GM21526 (cell line): ENCODE measurements at regions not wholly inside any gene's neighbourhood (a gene's known extent, or its start where the extent isn't known, plus 50 kb on each side); places are given as distances from the start of the nearest gene placed in this dataset.
"Not testable (repeated sequence)": the region's sequence is repeated elsewhere in the genome, so short reads cannot be mapped to it uniquely, and the experiment has no call there.

Source experiments
- ATAC-seq: cut with Tn5 transposase; IDR thresholded peaks from one replicate; pipeline ENCODE4 v1.9.1; 2021; ENCODE audit warnings: moderate library complexity; ENCODE audit not compliant: unreplicated experiment, low FRiP score

DNA sequence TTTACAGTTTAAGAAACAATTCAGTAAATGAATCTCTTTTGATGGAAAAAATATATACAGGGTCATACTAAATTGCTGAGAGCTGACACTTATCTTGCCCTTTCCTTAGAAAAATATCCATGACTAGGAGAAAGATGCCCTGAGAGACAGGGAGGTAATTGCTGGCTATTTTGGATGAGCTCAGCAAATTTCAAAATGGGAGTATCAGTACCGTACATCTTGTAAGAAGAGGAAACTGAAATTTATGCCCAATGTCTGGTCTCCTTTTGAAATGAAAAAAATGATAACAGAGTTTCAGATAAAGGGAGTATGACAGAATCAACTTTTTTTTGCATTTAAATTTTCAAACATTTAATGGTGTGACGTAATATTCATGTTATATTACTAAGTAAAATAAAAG is 415.8 kb upstream of the CDH10 start:
- ATAC-seq: no peak

DNA sequence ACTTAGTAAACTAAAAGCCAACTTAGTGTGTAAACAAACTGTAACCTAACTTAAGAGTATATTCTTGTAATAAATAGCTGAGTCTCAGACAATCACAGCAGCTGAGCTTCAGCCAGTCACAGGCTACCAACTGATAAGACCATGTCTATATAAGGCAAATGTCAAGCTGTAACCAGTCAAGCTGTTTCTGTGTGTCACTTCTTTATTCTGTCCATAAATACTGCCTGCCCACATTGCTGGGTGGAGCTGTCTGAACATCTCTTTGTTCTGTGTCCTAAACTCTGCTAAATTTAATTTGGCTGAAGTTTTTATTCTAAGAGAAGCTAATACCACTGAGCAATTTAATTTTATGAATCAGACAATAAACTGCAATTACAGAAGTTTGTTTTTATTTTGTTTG is 412.1 kb upstream of the CDH10 start:
- ATAC-seq: no peak

DNA sequence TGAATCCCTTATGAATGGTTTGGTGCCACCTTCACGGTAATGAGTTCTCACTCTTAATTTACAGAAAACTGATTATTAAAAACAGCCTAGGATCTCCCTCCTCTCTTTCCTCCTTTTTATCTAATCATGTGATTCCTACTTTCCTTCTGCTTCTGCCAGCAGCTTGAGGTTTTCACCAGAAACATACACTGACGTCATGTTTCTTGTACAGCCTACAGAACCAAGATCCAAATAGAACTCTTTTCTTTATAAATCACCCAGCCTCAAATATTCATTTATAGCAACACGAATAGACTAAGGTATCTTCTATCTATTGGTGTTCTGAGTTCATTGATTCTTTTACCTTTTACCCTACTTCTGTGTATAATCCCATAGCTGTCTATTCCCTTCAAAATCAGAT is 388.9 kb upstream of the CDH10 start:
- ATAC-seq: no peak

DNA sequence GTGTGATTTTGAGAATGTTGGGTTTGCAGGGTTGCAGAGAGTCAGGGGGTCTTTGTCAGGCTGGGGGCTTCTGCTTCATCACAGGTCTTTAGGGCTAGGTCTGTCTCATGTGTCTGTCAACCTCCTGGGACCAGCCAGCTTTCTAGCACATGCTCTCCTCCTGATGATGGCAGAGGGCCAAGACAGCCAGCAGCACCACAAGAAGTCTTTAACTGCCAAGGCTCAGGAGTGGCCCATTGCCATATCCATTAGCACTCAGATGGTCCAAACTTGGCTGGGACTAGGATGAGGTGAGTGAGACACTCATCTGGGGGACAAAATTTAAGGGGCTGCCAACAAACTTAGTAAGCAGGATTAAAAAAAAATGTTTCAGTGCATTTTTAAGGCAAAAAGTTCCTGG is 384.2 kb upstream of the CDH10 start:
- ATAC-seq: no peak

DNA sequence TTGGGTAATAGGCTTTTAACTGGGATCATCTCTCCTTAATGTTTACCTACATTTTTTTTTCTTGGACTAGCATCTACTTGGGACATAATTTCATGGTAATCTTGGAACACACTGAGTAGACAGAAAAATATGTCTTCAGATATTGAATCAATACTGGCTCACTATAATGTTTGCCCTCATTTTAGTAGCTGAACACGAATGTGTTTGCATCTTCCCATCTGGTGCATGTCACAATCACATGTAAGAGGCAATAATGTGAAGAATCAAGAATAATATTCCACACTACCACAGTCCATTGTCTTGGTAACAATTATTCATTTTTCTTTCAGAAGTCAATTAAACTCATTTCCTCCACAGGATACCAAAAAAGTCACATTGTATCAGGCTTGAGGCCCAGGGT is 382.7 kb upstream of the CDH10 start:
- no peak for ATAC-seq

DNA sequence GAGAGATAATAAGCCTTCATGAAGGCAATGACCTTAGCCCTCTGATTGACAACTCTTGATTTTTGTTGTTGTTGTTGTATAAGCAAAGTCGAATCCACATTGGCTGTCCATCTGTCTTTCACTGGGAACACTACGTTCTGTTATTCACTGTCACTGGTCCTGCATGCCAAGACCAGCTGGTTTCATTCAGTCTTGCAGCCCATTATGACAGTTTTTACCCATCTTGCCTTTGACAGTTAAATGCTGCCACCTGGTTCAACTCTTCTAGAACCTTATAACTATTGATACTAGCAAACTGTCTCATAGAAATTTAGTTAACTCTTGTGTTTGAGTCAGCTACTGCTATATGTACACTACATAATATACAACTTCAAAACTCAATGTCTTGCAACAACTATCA is 382.3 kb upstream of the CDH10 start:
- ATAC-seq: no peak

DNA sequence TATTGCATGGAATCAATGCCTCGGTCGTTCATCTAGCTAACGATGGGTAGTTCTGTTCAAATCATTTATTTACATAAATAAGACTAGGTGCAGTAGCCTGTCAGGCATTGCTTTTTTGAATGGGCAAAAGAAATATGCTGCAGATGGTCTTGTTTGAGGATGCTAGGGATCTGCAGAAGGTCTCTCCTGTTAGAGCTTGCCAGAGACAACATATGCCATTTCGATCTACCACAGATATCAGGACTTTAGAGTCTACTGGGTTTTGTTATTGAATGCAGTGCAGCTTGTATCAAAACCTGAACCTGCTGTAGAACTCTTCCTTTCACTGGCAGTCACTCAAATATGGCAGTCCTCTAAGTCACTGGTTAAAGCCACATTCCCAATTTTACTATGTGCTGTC is 381.1 kb upstream of the CDH10 start:
- no peak for ATAC-seq

DNA sequence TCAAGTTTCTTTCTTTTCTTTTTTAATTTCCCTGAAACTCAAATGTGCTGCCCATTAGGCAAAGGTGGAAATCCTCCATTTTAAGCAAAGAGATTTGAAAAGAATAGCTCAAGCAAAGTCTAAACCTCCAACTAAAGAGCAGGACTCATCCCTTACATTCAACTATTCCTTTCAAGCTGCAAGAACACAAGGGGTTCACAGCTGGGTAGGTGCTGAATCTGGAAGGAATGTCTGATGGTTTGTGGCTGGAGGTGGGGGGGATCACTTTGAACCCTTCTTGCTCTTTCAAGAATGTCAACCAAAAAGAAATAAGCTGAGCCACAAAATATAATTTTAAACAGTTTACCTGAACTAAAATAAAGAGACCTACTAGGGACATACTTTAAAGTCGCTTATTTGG is 375.7 kb upstream of the CDH10 start:
- ATAC-seq: no peak

DNA sequence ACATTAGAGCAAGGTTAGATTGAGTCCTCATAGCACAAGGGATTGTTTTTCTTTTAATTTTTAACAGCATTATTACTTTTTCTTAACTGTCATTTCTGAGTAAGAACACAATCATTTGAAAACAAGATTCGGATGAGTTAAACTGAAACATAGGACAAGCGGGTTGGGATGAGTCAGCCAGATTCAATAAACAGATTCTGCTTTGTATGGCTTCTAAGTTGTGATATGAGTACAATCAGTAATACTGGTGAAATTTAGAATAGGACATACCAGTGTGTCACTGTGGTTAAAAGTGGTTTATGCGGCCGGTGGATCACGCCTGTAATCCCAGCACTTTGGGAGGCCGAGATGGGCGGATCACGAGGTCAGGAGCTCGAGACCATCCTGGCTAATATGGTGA is 364.3 kb upstream of the CDH10 start:
- ATAC-seq: no peak

DNA sequence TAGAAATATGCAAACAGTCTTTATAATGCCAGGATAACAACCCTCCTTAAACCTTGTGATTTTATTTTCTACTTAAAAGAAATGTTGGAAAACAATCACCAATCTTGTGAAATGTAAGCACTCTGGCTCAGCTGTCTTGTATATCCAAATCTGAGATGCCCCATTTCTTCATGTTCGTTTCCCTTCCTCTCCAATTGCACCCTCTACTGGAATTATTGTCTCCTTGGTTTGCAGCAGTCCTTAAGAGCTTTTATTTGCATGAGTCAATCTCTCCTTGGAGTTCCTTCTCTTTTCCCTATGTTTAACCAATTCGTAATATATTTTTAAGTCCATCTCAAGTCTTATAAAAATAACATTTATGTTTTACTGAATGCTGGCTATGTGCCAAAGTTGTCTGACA is 362.0 kb upstream of the CDH10 start:
- ATAC-seq: no peak

DNA sequence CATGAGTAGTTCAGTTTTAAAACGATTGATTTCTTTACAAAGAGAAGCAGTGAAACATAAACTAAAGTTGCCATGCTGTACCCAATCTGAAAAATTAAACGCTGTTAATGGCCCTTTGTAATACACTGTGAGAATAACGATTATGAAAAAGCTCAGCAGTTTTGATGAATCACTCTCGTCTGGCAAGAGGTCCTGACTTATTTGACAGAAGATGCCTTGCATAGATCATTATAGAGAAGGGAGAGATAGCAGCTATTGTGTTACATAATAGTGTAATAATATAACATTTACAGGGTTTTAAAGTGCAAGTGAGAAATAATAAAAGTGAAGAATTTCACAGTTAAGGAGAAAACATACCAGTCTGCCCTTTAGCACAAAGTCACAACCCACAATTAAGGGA is 361.5 kb upstream of the CDH10 start:
- no peak for ATAC-seq

DNA sequence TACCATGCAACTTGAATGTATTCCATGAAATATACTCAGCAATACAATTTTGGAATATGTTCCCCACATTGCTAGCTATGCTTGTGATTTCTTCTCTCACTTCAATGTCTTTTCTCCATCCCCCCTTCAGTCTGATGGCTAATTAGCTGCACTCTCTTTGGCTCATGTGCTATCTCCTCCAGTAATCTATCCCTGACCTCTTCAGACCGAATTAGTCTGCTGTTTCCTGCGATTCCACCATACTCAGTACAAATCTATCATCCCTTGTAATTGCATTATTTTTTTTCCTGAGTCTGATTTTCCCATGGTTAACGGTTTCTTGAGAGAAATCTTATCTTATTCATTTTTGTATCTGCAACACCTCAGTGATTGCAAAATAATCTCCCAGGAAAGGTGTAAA is 360.7 kb upstream of the CDH10 start:
- no peak for ATAC-seq

DNA sequence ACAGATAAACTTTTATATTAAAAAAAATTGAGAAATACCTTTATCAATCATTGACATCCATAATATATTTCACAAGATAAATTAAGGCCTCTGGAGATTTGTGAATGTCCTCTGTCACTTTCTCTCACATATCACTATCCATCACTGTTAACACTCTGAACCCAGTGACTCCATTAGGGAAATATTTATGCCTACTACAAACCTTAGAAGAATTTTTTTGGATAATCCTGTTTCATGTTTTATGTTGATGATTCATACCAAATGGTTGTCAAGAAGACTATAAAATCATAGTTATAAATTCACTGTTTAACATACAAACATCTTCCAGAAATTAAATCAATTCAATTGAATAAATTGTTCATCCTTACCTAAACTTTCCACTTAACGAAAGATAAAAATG is 357.6 kb upstream of the CDH10 start:
- no peak for ATAC-seq

DNA sequence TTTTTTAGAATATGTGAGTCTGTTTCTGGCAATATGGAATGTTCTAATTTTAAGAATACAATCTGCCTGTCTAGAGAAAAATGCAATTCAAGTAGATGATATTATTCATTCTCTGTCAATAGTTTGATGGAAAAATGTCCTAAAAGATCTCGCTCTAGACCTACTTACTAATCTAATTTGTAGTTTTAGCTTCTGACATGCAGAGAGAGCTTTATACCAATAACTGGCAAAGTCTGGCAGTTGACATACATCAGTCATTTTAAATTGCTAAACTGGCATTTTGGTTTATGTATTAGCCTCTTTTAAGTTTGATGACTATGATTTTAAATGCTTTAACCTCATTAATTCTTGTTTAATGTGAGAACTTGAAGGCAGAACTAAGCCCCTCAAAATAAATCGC is 355.0 kb upstream of the CDH10 start:
- ATAC-seq: no peak

DNA sequence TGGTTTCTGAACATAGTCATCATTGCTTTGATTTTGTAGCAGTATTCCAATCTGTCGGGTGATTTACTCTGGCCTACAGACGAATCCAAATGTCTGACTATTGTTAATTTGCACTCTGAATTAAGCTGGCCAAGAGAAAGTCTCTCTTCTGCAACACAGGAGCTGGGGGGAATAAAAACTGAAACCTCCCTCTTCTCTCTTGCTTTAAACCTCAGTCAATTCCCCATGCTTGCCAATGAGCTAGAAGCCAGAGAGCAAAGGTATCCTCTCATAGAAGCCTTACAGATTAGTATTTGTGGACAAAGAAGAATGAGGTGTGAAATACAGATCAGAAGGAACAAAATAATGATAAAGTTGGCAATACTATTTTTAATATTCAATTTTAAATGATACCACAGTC is 353.9 kb upstream of the CDH10 start:
- no peak for ATAC-seq

DNA sequence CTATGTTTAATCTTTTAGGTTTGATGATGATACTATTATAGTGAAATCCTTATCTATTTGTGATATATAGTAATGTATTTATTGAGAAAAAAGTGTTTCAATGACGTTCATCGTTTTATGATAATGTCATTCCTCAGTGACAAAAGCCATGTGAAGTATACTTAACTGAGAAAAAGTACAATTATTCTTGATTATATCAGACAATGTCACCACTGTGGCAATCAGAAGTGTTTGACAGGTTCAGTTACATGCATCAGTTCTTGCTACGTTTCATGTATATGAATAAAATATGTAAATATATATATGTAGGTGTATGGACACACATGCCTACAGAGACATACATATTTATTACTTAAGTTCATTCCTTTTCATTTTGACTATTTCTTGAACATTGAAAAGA is 341.5 kb upstream of the CDH10 start:
- no peak for ATAC-seq

DNA sequence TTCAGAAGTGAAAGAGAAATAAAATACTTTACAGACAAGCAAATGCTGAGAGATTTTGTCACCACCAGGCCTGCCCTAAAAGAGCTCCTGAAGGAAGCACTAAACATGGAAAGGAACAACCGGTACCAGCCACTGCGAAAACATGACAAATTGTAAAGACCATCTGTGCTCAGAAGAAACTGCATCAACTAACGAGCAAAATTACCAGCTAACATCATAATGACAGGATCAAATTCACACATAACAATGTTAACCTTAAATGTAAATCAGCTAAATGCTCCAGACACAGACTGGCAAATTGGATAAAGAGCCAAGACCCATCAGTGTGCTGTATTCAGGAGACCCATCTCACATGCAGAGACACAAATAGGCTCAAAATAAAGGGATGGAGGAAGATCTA is 333.8 kb upstream of the CDH10 start:
- not testable (repeated sequence) for ATAC-seq

DNA sequence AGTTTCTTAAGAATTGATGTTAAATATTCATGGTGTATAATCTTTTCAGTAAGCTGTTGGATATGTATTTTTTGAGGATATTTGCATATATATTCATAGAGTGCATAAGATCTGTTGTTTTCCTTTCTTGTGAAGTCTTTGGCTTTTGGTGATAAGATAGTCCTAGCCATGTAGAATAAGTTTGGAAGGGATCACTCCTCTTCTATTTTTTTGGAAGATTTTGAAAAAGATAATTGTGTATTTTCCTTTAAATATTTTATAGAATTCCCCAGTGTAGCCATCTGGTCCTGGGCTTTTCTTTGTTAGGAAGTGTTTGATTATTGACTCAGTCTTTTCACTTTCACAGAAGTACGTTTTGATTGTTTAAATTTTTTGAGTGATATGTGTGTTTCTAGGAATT is 318.8 kb upstream of the CDH10 start:
- ATAC-seq: no peak

DNA sequence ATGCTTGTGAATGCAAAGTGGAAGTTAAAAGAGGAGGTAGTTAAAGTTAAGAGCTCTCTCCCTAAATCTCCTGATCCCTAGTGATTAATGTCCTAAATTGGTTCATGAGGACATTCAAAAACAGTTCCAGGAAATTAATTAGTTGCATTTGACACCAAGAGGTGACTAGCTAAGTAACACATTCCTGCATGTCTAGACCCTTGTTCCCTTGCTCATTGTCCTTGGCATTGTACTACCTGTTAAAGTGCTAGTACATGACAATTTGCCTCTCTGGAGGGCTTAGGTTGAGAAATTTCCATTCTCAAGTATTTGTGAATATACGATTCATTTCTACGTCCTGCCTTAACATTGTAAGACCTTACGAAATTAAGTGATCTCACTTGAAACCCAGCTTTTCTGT is 278.6 kb upstream of the CDH10 start:
- no peak for ATAC-seq

DNA sequence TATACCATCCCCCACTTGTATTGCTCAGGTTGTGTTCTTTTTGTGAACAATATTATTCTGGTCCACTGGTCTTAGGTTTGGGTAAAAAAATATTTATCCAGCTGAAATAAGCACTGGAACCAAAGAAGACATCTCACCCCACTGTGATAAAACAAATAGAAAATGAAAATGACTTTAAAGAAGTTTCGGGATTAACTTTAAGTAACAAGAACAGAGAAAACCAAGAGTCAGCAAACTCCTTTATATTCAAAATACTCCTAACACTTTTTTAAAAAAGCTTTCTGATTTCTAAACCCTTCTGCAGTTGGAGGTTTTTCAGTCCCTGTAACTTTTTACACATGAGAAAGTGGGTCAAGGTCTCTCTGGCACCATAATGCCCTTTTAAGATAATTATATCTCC is 273.9 kb upstream of the CDH10 start:
- no peak for ATAC-seq

DNA sequence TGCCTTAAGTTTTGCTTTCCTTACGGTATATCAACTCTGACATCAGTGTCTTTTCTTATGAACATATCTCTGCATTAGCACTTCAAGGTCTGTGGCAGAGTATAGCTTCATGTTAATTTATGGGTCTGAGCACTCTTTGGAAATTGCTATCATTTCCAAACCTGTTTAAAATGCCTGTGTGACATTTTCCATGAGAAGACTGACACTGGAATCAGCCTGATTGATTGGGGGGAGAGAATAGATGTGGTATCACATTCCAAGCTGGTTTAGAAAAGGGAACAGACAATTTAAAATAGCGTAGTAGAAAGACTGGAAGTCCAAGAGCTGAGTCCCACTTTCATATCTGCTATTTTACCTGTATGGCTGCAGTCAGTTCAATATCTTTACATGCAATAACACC is 272.1 kb upstream of the CDH10 start:
- ATAC-seq: no peak

DNA sequence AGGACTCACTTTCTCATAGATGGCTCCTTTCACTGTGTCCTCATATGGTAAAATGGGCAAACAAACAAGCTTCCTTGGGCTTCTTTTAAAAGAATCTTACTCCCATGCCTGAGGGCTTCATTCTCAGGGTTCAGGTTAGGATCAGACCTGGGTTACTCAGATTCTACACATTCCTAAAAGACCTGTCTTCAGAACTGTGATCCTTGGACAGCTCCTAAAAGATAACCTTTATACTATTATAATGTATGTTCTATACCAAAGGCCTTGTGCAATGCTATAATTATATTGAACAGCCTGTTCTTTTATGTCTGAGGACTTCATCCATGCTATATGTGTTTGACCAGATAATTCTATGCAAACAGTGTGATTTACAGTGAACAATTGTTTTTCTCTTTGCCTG is 264.4 kb upstream of the CDH10 start:
- no peak for ATAC-seq

DNA sequence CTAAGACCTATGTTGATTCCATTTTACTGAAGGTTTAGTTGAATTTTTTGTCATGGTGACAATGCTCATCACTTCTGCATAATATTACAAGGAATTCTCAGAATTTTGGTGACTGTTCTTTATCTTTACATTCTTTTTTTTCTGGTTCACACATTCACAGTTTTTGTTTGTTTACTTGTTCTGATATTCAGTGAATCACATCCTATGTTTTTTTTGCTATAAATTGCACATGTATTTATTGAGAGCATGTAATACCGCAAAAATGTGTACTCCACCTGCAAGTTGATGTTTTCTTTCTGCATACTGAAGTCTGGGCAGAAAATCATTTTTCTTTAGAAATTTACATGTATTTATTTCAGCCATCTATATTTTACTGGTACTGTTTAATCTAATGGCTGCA is 261.9 kb upstream of the CDH10 start:
- ATAC-seq: no peak

DNA sequence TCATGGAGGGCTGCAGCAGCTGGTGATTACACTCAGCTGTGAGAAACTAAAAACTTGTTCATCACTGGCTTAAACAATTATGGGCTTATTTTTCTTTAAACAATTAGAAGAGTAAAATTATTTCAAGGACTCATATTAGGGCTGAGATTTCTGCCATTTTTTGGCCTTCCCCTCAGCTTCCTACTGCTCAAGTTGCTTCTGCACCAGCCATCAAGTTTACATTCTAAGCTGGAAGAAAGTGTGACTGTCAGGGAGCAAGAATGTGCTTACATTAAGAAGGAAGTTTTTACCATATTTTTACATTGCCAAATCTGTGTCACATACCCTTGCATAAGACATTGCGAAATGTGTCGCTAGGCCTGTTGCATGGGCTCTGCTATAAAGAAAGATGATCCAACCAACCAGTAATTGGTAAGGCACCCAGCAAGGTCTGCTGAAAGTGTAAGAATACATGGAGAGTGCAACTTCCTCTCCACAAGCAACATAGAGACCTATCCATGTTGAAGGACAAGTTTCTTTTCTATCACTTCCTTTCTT is 260.3 kb upstream of the CDH10 start:
- no peak for ATAC-seq
